ENCODE measurements at regions not wholly inside any gene's neighbourhood (a gene's known extent, or its start where the extent isn't known, plus 50 kb on each side); places are given as distances from the start of the nearest gene placed in this dataset.

DNA sequence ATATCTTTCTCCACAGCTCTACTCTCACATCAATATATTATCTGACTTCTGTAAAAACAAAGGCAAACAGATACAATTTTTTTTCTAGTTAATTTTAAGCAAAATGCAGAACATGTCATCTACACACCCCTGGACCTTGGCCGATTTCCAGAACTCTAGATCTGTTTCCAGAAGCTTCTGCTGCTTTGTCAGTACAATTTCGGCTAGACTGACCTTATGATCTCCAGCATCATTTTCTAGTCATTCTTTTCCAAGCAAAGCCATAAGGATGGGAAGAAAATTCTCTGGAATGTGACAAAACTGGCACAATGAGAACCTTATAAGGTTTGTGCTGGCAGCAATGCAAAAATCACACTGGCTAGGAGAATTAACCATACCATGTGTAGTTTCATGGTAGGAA lies 132.8 kb upstream of the MPDZ start:
- Histone ChIP-seq H3K27ac (ENCODE audit: control insufficient read depth, insufficient read depth, low read length) (no peak overlapping the region), H3K4me1 (ENCODE audit: control insufficient read depth, extremely low read depth, insufficient read depth, low read length) (no peaks in the 10 kb centered on the region), H2AFZ (ENCODE audit: control insufficient read depth, low read length) (no peak overlapping the region), H4K20me1 (ENCODE audit: control insufficient read depth, extremely low read depth, insufficient read depth, low read length) (no peaks in the 10 kb centered on the region), H3K4me3 (ENCODE audit: control insufficient read depth in 2 of 3, extremely low read depth in 1 of 3, insufficient read depth in 2 of 3, low read depth in 1 of 3, low read length in 3 of 3) (no peak overlapping the region), H3K9me3 (ENCODE audit: control insufficient read depth, low read depth, low read length) (no peaks in the 10 kb centered on the region), H3K9me1 (ENCODE audit: control insufficient read depth, extremely low read depth, insufficient read depth, low read length) (no peaks in the 10 kb centered on the region), H3K4me2 (ENCODE audit: control insufficient read depth, extremely low read depth, insufficient read depth, low read depth, low read length) (no peak overlapping the region), H3K27me3 (ENCODE audit: control insufficient read depth, extremely low read depth, insufficient read depth, low read length) (no peaks in the 10 kb centered on the region), H3K79me2 (ENCODE audit: control insufficient read depth, insufficient read depth, low read length) (no peaks in the 10 kb centered on the region), H3K36me3 (ENCODE audit: control insufficient read depth in 2 of 2, extremely low read depth in 1 of 2, insufficient read depth in 2 of 2, low read length in 2 of 2) (no peaks in the 10 kb centered on the region), H3K9ac (ENCODE audit: control insufficient read depth, extremely low read depth, insufficient read depth, low read length) (no peak overlapping the region)
- DNase-seq (ENCODE audit: low read depth, low spot score) (no peak), FAIRE-seq (no peak)
- TF ChIP-seq EZH2 (IDR thresholded peaks at IDR 0.05; ENCODE audit: low read length) = no peak
- TF ChIP-seq, protein P1, sequence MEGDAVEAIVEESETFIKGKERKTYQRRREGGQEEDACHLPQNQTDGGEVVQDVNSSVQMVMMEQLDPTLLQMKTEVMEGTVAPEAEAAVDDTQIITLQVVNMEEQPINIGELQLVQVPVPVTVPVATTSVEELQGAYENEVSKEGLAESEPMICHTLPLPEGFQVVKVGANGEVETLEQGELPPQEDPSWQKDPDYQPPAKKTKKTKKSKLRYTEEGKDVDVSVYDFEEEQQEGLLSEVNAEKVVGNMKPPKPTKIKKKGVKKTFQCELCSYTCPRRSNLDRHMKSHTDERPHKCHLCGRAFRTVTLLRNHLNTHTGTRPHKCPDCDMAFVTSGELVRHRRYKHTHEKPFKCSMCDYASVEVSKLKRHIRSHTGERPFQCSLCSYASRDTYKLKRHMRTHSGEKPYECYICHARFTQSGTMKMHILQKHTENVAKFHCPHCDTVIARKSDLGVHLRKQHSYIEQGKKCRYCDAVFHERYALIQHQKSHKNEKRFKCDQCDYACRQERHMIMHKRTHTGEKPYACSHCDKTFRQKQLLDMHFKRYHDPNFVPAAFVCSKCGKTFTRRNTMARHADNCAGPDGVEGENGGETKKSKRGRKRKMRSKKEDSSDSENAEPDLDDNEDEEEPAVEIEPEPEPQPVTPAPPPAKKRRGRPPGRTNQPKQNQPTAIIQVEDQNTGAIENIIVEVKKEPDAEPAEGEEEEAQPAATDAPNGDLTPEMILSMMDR (optimal IDR thresholded peaks at IDR 0.05 in 1 of 3, IDR thresholded peaks at IDR 0.05 in 1 of 3, conservative IDR thresholded peaks at IDR 0.05 in 1 of 3; ENCODE audit: extremely low read depth in 1 of 3, insufficient read depth in 2 of 3, low read length in 3 of 3) = no peak
- dilution Hi-C loops (cut with MboI; ENCODE audit: extremely low pct_ligation_motif_present, low sequenced_read_pairs) = no loop called here

DNA sequence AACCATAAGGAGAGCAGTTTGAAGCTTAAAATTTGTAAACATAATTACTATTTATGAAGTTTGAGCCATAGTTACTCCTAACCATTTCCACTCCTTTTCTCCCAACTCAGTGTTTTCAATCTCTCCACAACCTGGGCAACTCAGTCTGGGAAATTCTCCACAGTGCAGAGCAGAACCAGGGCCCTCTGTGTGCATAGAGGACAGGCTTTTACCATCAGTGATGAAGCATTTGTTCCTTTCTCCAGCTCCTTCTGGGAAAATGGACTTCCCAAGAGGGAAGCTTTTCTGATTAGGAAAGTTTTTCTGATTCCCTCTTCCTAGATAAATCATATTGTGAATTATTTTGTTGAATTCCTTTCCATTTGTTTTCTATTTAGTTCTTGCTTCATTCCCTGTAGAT lies 132.3 kb upstream of the MPDZ start:
- DNase-seq (ENCODE audit: low read depth, low spot score) (no peak), FAIRE-seq (no peak)
- no peaks in the 10 kb centered on the region for H3K4me1 ChIP-seq (ENCODE audit: control insufficient read depth, extremely low read depth, insufficient read depth, low read length)
- H3K36me3 ChIP-seq (ENCODE audit: control insufficient read depth in 2 of 2, extremely low read depth in 1 of 2, insufficient read depth in 2 of 2, low read length in 2 of 2) = no peaks in the 10 kb centered on the region
- no peaks in the 10 kb centered on the region for H3K27me3 ChIP-seq (ENCODE audit: control insufficient read depth, extremely low read depth, insufficient read depth, low read length)
- no peaks in the 10 kb centered on the region for H4K20me1 ChIP-seq (ENCODE audit: control insufficient read depth, extremely low read depth, insufficient read depth, low read length)
- no peak overlapping the region for H3K4me2 ChIP-seq (ENCODE audit: control insufficient read depth, extremely low read depth, insufficient read depth, low read depth, low read length)
- H3K9ac ChIP-seq (ENCODE audit: control insufficient read depth, extremely low read depth, insufficient read depth, low read length) = no peak overlapping the region
- dilution Hi-C loops (cut with MboI; ENCODE audit: extremely low pct_ligation_motif_present, low sequenced_read_pairs) = no loop called here
- H3K9me3 ChIP-seq (ENCODE audit: control insufficient read depth, low read depth, low read length) = no peaks in the 10 kb centered on the region
- no peaks in the 10 kb centered on the region for H3K79me2 ChIP-seq (ENCODE audit: control insufficient read depth, insufficient read depth, low read length)
- no peaks in the 10 kb centered on the region for H3K9me1 ChIP-seq (ENCODE audit: control insufficient read depth, extremely low read depth, insufficient read depth, low read length)
- no peak overlapping the region for H2AFZ ChIP-seq (ENCODE audit: control insufficient read depth, low read length)
- TF ChIP-seq EZH2 (IDR thresholded peaks at IDR 0.05; ENCODE audit: low read length) = no peak
- TF ChIP-seq, protein P1 (optimal IDR thresholded peaks at IDR 0.05 in 1 of 3, IDR thresholded peaks at IDR 0.05 in 1 of 3, conservative IDR thresholded peaks at IDR 0.05 in 1 of 3; ENCODE audit: extremely low read depth in 1 of 3, insufficient read depth in 2 of 3, low read length in 3 of 3) = no peak
- H3K4me3 ChIP-seq (ENCODE audit: control insufficient read depth in 2 of 3, extremely low read depth in 1 of 3, insufficient read depth in 2 of 3, low read depth in 1 of 3, low read length in 3 of 3) = no peak overlapping the region
- H3K27ac ChIP-seq (ENCODE audit: control insufficient read depth, insufficient read depth, low read length) = no peak overlapping the region

All from keratinocyte (primary cell).